Gastrocnemius medialis (tissue), 4 donors: ENCODE measurements at regions not wholly inside any gene's neighbourhood (a gene's known extent, or its start where the extent isn't known, plus 50 kb on each side); places are given as distances from the start of the nearest gene placed in this dataset.

Experiments used
- CTCF ChIP-seq, 5 experiments: fragments of 450-650 bp in 3 of 5; fragments of 200-600 bp in 2 of 5; sonication (generic) in 2 of 5; IDR thresholded peaks in 4 of 5; conservative IDR thresholded peaks in 1 of 5; 1 replicate in 4 of 5; 2 replicates in 1 of 5; pipeline ENCODE4 v1.5.1; 2016 to 2019; ENCODE audit warnings: antibody characterized with exemption in 5 of 5, mild to moderate bottlenecking in 3 of 5, moderate library complexity in 3 of 5
- POLR2A ChIP-seq, 2 donors: fragments of 450-650 bp; IDR thresholded peaks; one replicate each; pipeline ENCODE4 v1.6.1; 2017; ENCODE audit warnings: antibody characterized with exemption in 2 of 2, mild to moderate bottlenecking in 2 of 2, moderate library complexity in 2 of 2

- TF ChIP-seq CTCF (IDR thresholded peaks at IDR 0.05 in 4 of 5, conservative IDR thresholded peaks at IDR 0.05 in 1 of 5) (no peak), POLR2A (IDR thresholded peaks at IDR 0.05) (no peak)
These were observed 330.4 kb upstream of the SFRP2 start for GRCh38 chr4:154119317-154119716.
